GM10248 (cell line): ENCODE measurements at regions not wholly inside any gene's neighbourhood (a gene's known extent, or its start where the extent isn't known, plus 50 kb on each side); places are given as distances from the start of the nearest gene placed in this dataset.

Source experiments
- CTCF ChIA-PET: fragments of 300-600 bp; sonication (Branson Sonifier 250); formaldehyde crosslinking; extraction: SDS; loops from one replicate; lab custom pipeline; 2021; ENCODE audit warnings: antibody characterized with exemption; lab: Yijun Ruan, JAX
- POLR2A ChIA-PET: fragments of 350-650 bp; sonication (Branson Sonifier 250); formaldehyde crosslinking; extraction: SDS; loops from one replicate; lab custom pipeline; 2020; ENCODE audit warnings: antibody characterized with exemption; lab: Yijun Ruan, JAX
- DNase-seq: peaks from one replicate; pipeline ENCODE4 v3.0.0; 2012; ENCODE audit errors: extremely low spot score
- CTCF ChIP-seq: IDR thresholded peaks from 2 replicates; pipeline ENCODE4 v1.5.1; 2012; ENCODE audit warnings: mild to moderate bottlenecking, low read depth; ENCODE audit errors: extremely low read depth, missing control alignments, control extremely low read depth

- POLR2A ChIA-PET, result no interaction called here
- TF ChIP-seq CTCF, result no peak
- CTCF ChIA-PET, result no interaction called here
- DNase-seq, result no peak
Measured at GRCh38 chr1:221488550-221488949, 253.3 kb downstream of the DUSP10 start.

GRCh38 chr1:221494670-221495069 lies 247.2 kb downstream of the DUSP10 start:
- no peak for TF ChIP-seq CTCF
- ChIA-PET POLR2A (no interaction called here), CTCF (no interaction called here)
- DNase-seq, result no peak

GRCh38 chr1:221497046-221497445 lies 244.8 kb downstream of the DUSP10 start:
- DNase-seq, result no peak
- TF ChIP-seq CTCF, result no peak
- ChIA-PET POLR2A (no interaction called here), CTCF (interaction anchor here (1.0 kb wide), 1 partner anchor 20 kb away, joined by 5 read pairs; no protein-coding TSS in a partner anchor)

- DNase-seq, result no peak
- ChIA-PET POLR2A (no interaction called here), CTCF (no interaction called here)
- TF ChIP-seq CTCF, result no peak
Measured at GRCh38 chr1:221503268-221503667, 238.6 kb downstream of the DUSP10 start.

GRCh38 chr1:221509575-221510355 lies 232.1 kb downstream of the DUSP10 start:
- ChIA-PET CTCF (interaction anchor here (0.7 kb wide), 1 partner anchor 946 kb away, joined by 3 read pairs; no protein-coding TSS in a partner anchor), POLR2A (no interaction called here)
- no peak for DNase-seq
- no peak for TF ChIP-seq CTCF

GRCh38 chr1:221510793-221511503 lies 230.9 kb downstream of the DUSP10 start:
- CTCF ChIA-PET, result no interaction called here
- no peak for TF ChIP-seq CTCF
- DNase-seq, result no peak
- POLR2A ChIA-PET, result no interaction called here
